GM12891 (cell line): ENCODE measurements at regions not wholly inside any gene's neighbourhood (a gene's known extent, or its start where the extent isn't known, plus 50 kb on each side); places are given as distances from the start of the nearest gene placed in this dataset.

Experiments
- POLR2A ChIP-seq: IDR thresholded peaks from 2 replicates; pipeline ENCODE4 v1.6.1; 2011; ENCODE audit warnings: low read depth, low read length, control low read depth
- POLR2AphosphoS5 ChIP-seq: IDR thresholded peaks from 2 replicates; pipeline ENCODE4 v1.6.1; 2011; ENCODE audit warnings: low read depth, low read length, control low read depth
- POU2F2 ChIP-seq: IDR thresholded peaks from 2 replicates; pipeline ENCODE4 v1.6.1; 2011; ENCODE audit warnings: low read depth, mild to moderate bottlenecking, control low read depth, low read length, moderate library complexity
- SPI1 ChIP-seq: IDR thresholded peaks from 2 replicates; pipeline ENCODE4 v1.6.1; 2011; ENCODE audit warnings: low read depth, low read length, control low read depth
- TAF1 ChIP-seq: IDR thresholded peaks from 2 replicates; pipeline ENCODE4 v1.6.1; 2011; ENCODE audit warnings: low read depth, low read length, control low read depth

DNA sequence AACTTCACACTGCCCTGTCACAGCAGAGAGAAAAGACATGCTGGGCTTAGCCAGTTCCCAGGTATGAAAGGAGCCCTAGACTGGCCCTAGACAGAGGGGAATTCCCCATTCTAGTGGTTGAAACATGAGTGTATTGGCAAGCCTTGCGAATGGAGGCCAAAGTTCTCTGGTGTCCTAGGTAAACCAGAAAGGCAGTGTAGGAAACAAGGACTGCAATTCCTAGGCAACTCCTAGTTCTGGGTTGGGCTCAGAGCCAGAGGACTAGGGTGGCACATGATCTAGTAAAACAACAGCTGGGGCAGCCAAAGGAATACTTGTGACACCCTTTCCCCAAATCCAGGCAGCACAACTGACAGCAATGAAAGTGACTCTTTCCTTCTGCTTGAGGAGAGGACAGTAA, 265.0 kb upstream of the EPHA7 start:
- TF ChIP-seq POLR2AphosphoS5 (no peak), POLR2A (no peak), TAF1 (no peak), POU2F2 (no peak), SPI1 (no peak)
